IPS-NIHi7 (cell line): ENCODE measurements at regions not wholly inside any gene's neighbourhood (a gene's known extent, or its start where the extent isn't known, plus 50 kb on each side); places are given as distances from the start of the nearest gene placed in this dataset.
"Not testable (repeated sequence)": the region's sequence is repeated elsewhere in the genome, so short reads cannot be mapped to it uniquely, and the experiment has no call there.

Experiments used
- DNase-seq: peaks from one replicate; pipeline ENCODE4 v3.0.0; 2012; ENCODE audit warnings: mixed read lengths; ENCODE audit errors: extremely low spot score

DNA sequence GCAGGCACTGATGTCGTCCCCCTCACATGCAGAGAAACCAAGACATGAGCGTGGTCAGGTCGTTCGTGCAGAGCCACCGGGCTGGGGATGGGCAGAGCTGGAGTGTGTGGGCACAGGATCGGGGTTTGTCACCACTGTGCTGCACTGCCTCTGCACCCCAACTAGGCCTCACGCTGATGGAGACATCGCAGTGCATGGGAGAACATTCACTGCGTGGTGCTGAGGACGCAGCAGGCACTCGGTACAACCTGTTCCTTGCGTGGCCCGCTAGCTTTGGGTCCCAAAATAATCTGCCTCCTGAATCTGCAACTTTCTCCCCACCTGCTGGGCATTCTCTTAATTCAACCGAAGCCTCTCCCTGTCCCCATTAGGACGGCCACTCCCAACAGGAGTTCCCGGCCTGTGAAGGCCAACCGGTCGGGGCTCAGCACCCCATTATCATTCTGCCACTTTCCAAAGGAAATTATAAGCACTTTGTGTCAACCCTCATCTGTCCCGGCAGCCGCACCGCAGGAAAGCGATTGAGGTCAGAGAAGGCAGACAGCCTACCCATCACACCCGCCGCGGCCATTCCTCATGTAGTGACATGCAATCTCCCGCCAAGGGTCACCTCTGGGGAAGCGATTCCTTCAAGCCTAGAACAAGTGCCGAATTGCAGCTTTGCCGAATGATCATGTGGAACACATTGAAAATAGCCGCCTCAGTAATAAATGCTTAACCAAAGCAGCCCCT, 490.4 kb downstream of the MN1 start:
- DNase-seq = peak; percentile 49

- DNase-seq = peak; percentile 49
Observed at GRCh38 chr22:27311698-27312550, 489.6 kb downstream of the MN1 start.

GRCh38 chr22:27312565-27312964, 489.0 kb downstream of the MN1 start:
- no peak for DNase-seq

- no peak for DNase-seq
Observed at GRCh38 chr22:27312966-27313855, 488.3 kb downstream of the MN1 start.

DNA sequence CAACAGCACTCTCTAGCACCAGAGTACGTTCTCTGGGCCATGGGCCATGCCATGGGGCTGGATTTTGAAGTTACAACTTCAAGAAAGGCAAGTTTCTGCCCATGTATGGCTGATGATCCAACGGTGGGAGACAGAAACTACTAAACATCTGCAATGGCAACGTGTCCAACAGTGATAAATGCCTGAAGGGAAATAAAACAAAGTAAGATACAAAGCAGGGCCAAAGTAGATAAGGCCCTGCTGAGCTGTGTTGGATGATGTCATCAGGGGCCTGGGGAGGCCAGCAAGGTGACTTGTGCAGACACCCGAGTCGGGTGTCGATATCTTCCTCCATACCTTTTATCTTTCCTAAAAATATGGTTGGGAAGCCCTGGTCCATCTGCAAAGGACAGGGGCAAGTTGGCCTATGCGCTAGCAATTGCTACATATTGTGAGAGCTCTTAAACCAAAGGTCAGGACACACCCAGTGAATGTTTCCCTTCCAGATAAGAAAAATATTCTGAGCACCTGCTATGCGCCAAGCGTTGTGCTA, 487.2 kb downstream of the MN1 start:
- DNase-seq = no peak

DNA sequence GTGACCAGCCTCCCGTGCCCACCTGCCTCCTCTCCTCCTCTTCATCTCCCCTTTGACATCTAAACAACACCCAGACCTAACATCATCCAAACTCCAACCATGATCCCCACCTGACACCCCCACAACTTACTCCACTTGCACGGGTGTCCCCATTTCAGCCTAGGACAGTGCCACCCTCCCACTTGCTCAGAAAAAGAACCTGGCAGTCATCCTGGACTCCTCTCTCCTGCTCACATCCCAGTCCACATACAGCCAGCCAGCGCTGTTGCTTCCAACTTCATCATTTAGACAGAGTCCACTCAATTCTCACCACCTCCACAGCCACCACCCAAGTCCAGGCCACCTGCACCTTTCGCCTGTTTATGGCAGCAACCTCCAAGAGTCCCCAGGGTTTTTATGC, 485.7 kb downstream of the MN1 start:
- no peak for DNase-seq

- DNase-seq = no peak
Observed at GRCh38 chr22:27317096-27317495, 484.5 kb downstream of the MN1 start.

DNA sequence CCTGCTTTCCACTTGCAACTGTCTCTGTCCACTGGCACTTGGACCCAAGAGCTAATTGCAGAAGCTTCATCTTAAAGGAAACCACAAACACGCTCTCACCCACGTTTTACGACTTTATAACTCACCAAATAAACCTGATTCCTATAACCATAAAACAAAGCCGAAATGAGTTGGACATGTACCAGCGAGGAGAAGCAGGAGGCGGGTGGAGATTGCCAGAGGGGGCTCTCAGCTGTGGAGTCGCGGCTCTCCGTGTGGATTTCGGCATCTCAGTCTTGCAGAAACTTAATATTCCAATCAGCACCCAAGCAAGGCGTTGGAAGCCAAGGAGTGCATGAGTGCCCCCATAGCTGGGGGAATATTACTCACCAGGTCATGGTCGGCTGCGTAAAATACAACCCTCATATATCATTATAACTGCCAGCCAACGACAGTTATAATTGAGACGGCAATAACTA, 483.6 kb downstream of the MN1 start:
- DNase-seq = no peak

DNA sequence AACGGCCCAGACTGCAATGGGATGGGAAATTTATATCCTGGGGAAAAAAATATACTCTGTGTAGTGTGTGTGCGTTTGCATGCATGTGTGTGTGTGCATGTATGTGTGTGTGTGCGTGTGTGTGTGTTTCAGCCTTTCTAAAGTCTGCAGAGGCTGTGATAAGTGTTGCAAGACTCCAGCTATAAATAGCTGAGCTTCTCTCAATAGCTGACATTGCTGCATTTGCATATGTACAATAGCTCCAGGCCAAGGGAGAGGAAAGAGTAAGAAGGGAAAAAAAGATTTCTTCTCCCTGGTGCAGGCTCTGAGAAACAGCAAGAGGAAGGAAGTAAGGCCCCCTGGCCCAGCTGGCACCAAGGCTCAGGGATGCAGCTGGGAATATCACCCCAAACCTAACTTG, 483.0 kb downstream of the MN1 start:
- no peak for DNase-seq

DNA sequence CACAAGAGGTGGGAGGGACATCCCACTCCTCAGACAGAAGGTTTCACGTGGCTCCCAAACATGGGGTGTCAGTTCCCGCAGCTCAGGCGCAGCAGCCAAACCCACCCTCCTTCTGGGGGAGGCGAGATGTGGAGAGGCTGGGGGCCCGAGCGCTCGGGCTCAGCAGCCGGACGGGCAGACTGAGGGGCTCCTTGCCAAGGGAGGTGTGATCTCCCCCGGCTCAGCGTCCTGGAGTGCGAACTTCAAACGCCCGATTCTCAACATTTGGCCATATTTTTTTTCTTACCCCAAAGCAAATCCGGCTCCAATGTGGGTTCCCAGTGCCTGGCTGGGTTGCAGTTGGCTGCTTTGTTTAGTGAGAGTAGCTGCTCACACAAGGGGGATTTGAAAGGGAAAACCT, 477.9 kb downstream of the MN1 start:
- no peak for DNase-seq

DNA sequence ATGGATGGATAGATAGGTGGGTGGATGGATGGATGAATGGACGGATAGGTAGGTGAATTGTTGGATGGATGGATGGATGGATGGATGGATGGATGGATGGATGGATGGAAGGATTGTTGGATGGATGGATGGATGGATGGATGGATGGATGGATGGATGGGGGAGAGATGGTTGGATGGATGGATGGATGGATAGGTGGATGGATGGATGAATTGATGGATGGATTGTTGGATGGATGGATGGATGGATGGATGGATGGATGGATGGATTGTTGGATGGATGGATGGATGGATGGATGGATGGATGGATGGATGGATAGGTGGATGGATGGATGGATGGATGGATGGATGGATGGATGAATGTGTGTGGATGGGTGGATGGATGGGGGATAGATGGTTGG, 476.6 kb downstream of the MN1 start:
- DNase-seq = not testable (repeated sequence)

DNA sequence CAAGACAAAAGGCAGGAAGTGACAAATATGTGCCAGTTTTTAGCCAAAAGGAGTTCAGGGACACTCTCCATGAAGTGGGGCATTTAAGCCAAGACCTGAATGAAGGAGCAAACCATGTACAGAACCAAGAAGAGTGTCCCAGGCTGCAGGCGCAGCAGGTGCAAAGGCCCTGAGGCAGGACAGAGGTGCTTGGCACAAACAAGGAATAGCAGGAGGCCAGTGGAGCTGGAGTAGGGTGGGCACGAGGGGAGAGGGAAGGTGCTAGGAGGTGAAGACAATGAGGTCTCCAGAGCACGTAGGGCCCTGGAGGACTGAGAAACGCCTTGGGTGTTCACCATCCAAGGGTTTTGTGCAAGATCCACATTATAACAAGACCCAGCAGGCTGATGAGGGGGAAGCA, 474.1 kb downstream of the MN1 start:
- no peak for DNase-seq

- no peak for DNase-seq
Observed at GRCh38 chr22:27327981-27328721, 473.4 kb downstream of the MN1 start.

GRCh38 chr22:27329131-27329850, 472.3 kb downstream of the MN1 start:
- DNase-seq = peak; percentile 69

GRCh38 chr22:27329966-27330645, 471.4 kb downstream of the MN1 start:
- DNase-seq = no peak

GRCh38 chr22:27331526-27332281, 469.9 kb downstream of the MN1 start:
- DNase-seq = peak; percentile 64

DNA sequence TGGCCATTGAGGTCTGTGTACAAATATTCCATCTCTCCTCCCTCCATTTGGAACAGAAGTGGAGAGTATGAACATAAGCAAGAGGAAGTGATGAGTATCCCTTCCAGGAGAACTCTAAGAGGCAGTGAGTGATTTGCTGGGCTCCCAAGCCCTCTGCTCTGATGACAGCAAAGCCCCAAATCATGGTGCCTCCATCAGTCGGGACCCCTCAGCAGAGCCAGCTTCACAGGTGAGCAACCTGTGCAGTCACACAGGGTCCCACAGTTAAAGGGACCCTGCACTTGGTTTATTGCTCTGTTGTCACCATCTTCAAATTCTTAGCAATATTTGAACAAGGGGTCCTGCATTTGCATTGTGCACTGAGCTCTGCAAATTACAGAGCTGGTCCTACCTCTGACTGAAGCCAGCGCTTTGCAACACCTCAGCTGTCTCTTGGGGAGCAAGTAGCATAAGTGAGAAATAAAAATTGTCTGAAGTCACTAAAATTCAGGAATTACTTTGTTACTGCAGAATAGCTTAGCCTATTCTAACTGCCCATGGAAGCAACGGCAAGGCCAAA, 466.4 kb downstream of the MN1 start:
- DNase-seq = no peak
